Right ventricle myocardium superior (tissue), 1 donor: ENCODE measurements at regions not wholly inside any gene's neighbourhood (a gene's known extent, or its start where the extent isn't known, plus 50 kb on each side); places are given as distances from the start of the nearest gene placed in this dataset.
"Not testable (repeated sequence)": the region's sequence is repeated elsewhere in the genome, so short reads cannot be mapped to it uniquely, and the experiment has no call there.

Source experiments
- ATAC-seq: fragments of 200-7000 bp; cut with Tn5 transposase; one replicate; pipeline ENCODE4 v1.9.1; 2020; ENCODE audit warnings: mild to moderate bottlenecking; ENCODE audit not compliant: poor library complexity
- DNase-seq: peaks from one replicate; pipeline ENCODE4 v3.0.0-alpha.2; 2020
- intact Hi-C: fragments of 100-400 bp; cut with DNase I; formaldehyde crosslinking; loops from one replicate; pipeline ENCODE4 v1.11.2; 2022
- donor health status: DM: no; HTN: yes; CAD: no; lungs with severe emphysema.

DNA sequence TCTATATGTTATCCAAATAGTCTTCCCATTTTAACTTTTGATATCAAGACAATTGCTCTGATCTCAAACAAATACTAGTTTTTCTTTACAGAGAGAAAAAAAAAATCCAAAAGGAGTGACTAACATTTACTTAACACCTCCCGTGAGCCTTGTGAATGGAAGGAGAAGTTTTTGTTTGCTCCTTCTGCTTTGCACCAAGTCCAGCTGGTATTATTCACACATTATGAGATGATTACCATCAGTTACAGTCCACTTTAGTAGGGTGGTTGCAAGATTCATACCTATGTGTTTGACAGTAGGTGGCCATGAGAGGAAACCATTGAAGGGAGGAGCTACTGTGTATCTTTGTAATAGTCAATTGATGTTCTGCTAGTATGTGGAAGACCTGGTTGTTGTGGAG lies 443.4 kb upstream of the ZP4 start:
- intact Hi-C loops, result no loop called here
- DNase-seq (no peak), ATAC-seq (no peak)

- no peak for DNase-seq
- ATAC-seq, result no peak
- intact Hi-C loops, result no loop called here
Measured at GRCh38 chr1:238331557-238331956, 440.8 kb upstream of the ZP4 start.

GRCh38 chr1:238329671-238330070 lies 438.9 kb upstream of the ZP4 start:
- DNase-seq (no peak), ATAC-seq (no peak)
- intact Hi-C loops, result no loop called here

- ATAC-seq, intact Hi-C loops, DNase-seq: not testable (repeated sequence)
Measured at GRCh38 chr1:238327033-238327432, 436.3 kb upstream of the ZP4 start.

DNA sequence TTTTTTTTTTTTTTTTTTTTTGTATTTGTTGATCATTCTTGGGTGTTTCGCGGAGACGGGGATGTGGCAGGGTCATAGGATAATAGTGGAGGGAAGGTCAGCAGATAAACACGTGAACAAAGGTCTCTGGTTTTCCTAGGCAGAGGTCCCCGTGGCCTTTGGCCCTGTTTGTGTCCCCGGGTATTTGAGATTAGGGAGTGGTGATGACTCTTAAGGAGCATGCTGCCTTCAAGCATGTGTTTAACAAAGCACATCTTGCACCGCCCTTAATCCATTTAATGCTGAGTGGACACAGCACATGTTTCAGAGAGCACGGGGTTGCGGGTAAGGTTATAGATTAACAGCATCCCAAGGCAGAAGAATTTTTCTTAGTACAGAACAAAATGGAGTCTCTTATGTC lies 435.8 kb upstream of the ZP4 start:
- intact Hi-C loops, ATAC-seq, DNase-seq: not testable (repeated sequence)

- intact Hi-C loops, result no loop called here
- no peak for DNase-seq
- no peak for ATAC-seq
Measured at GRCh38 chr1:238324211-238324864, 433.6 kb upstream of the ZP4 start.

DNA sequence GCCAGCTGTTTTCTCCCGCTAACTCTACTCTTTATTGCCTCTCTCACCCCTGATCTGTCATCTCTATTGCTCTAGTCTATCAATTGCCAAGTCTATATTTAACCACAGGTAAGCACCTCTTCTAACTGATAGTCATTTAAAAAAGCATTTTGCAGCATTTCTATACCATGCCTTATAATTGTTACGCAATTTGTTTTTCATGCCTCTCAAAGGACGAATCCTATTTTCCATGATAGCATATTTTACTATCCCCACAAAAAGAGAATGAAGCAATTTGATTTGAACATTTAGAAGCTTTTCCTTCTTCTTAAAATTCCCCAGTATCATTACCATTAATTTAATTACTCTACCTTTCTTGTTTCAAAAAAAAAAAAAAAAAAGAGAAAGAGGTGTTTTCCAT lies 432.8 kb upstream of the ZP4 start:
- intact Hi-C loops, result no loop called here

GRCh38 chr1:238319957-238320356 lies 429.2 kb upstream of the ZP4 start:
- DNase-seq (no peak), ATAC-seq (no peak)
- intact Hi-C loops, result no loop called here

More for the DNA sequence above, 432.8 kb upstream of the ZP4 start:
- DNase-seq (no peak), ATAC-seq (no peak)

DNA sequence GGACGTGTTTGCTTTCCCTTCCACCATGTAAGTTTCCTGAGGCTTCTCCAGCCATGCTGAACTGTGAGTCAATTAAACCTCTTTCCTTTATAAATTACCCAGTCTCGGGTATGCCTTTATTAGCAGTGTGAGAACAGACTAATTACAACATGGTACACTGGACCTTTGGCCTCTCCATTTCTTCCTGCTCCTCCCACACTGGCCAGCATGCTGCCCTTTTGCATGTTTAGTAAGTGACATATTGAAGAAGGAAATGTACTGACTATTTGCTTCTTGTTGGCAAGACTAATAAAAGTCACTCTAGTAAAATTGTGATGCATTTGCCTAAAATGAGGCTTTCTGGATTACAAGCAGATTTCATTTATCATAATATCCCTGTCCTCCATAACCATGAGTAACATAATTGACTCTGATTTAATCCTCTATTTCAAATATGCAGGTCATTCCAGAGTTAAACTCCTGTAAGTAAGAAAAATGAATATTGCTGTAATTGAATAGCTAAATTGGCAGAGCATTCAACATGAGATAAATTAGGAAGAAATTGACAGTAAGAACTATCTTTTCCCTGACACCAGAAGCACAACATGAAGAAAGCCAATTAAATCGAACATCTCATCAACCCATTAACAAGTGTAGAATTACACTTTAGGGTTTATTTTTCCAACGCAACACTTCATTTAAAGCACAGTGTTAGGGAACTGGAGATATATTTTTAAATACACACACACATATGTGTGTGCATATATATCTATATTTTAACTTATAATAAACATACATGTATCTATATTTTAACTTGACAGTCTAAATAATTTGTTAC lies 427.8 kb upstream of the ZP4 start:
- ATAC-seq (no peak), DNase-seq (no peak)
- intact Hi-C loops, result no loop called here

- DNase-seq, result no peak
- no peak for ATAC-seq
- intact Hi-C loops, result no loop called here
Measured at GRCh38 chr1:238312969-238313368, 422.2 kb upstream of the ZP4 start.

GRCh38 chr1:238306411-238306810 lies 415.7 kb upstream of the ZP4 start:
- ATAC-seq, result no peak
- intact Hi-C loops, result no loop called here

DNA sequence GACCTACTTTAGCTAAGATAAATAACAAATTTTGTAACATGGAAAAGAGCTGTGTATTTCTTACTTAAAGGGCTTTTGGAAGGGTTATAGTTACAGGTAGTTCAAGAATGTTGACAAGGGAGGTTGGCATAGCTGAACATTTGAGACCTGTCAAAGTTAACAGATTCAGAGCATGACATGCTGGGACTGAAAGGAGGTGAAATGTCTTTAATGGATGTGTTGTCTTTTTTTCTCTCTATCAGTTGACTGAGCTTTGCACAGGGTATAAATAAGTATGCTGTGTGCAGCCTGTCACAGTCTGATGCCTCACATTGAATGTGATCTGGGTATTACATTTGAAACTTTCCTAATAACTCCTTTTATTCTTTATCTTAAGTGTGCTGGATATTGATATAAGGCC lies 411.9 kb upstream of the ZP4 start:
- intact Hi-C loops, result no loop called here
- no peak for ATAC-seq
- no peak for DNase-seq

More at GRCh38 chr1:238306411-238306810, 415.7 kb upstream of the ZP4 start:
- no peak for DNase-seq

GRCh38 chr1:238296371-238296770 lies 405.6 kb upstream of the ZP4 start:
- ATAC-seq, result no peak
- intact Hi-C loops, result no loop called here
- no peak for DNase-seq

- intact Hi-C loops, result no loop called here
- ATAC-seq (no peak), DNase-seq (no peak)
Measured at GRCh38 chr1:238293075-238293474, 402.4 kb upstream of the ZP4 start.

DNA sequence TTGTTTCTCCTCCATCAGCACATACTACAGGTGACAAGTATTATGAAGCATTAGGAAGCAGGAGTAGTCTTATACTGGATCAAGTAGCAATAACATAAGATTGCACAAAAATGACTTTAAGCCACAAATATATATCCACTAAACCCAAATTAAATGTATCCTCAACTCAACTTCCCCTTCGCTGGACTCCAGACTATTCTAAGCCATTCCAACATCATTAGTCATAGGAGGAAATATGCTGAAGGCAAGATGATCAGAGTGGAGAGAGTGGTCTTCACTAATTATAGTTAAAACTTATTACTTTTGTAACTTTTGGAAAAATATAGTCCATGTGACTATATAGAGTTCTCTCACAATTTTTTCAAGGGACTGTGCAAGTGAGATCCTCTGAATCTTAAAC lies 390.7 kb upstream of the ZP4 start:
- DNase-seq (no peak), ATAC-seq (no peak)
- intact Hi-C loops, result no loop called here

DNA sequence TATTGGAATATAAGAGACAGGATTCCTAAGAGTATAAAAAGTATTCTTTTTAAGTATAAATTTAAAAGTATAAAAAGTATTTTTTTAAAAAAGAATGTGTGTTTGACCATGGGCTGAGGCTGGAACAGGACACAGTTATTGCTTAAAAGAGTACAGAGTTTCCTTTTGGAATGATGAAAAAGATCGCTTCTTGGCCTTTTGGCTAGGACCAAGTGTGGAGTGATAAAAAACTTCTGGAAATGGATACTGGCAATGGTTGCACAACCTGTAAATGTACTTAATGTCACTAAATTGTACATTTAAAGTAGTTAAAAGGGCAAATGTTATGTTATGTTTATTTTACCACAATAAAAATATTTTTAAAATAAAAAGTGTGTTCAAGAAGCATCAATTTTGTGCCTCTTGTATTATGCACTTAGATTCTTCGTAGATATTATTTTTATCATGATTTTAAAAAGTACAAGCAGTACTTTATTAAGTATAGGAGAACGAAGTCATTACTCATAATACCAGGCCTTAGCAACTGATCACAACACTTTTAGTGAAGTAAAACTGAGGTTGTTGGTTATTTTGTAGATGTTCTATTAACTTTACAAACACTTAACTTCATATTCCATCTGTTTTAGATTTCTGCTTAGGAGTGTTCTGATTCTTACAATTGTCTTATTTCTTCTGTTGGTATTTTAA lies 389.1 kb upstream of the ZP4 start:
- intact Hi-C loops, result no loop called here
- peak; percentile 61 for ATAC-seq
- no peak for DNase-seq

DNA sequence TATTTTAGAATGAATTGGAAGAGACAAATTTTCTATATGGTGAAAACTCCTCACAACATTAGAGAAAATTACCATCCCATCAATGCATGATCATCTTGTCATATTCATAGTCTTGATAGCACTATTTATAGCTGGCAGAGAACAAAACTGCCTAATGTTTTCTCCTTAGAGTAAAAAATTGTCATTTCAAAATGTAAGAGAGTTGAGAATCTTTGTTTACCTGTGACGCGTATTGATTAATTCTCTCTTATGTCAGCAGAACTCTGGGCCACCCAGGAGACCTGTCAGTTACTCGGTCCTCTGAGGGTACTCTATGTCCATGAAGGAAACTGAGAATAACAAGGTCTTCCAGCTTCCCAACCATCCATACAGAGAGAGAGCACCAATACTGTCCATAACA lies 381.4 kb upstream of the ZP4 start:
- intact Hi-C loops, result no loop called here
- DNase-seq (no peak), ATAC-seq (no peak)

DNA sequence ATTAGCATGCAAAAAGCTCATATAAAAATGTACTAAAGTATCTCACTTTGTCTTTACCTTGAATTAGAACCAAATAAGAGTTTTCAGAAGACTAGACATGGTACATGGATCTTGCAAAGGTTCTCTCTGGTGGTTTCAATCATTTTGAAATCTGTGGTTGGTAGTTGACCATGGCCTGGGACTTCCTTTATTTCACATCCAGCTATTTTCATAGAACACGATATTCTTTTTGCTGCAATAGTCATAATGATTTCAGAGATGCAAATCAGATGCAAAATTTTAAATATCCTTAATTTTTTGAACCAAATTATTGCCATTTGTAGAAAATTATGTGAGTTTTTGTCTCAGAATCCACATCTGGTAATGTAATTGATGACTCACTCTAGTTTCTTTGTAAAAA lies 375.1 kb upstream of the ZP4 start:
- ATAC-seq, result no peak
- no peak for DNase-seq
- intact Hi-C loops, result no loop called here

DNA sequence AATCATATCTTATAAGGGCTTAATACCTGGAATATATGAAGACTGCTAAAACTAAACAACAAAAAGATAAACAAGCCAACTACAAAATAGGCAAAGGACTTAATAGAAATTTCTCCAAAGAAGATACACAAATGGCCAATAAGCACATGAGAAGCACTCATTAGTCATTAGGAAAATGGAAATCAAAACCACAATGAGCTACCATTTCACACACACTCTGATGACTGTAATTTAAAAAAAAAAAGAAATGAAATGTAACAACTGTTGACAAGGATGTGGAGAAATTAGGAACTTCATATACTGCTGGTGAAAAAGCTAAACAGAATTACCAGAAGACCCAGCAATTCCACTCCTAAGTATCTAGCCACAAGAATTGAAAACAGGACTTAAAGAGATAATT lies 374.2 kb upstream of the ZP4 start:
- ATAC-seq (no peak), DNase-seq (no peak)
- intact Hi-C loops, result no loop called here

DNA sequence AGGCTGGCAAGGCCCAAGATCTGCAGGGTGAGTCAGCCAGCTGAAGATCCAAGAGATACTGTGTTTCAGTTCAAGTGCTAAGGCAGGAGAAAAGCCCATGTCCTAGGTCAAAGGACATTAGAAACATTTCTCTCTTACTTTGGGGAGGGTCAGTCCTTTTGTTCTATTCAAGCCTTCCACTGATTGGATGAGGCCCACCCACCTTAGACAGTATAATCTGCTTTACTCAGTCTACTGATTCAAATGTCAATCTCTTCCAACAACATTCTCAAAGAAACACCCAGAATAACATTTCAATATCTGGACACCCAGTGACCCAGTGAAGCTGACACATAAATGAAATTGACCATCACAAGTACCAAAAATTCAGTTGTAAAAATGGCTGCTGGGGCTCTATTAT lies 367.8 kb upstream of the ZP4 start:
- intact Hi-C loops, result no loop called here
- no peak for ATAC-seq

More for the DNA sequence above, 367.8 kb upstream of the ZP4 start:
- DNase-seq, result no peak
